Tibial nerve (tissue), 4 donors: ENCODE measurements at regions not wholly inside any gene's neighbourhood (a gene's known extent, or its start where the extent isn't known, plus 50 kb on each side); places are given as distances from the start of the nearest gene placed in this dataset.

Experiments
- DNase-seq, 2 donors: peaks; one replicate each; pipeline ENCODE4 v3.0.0-alpha.2; 2019; ENCODE audit warnings: low spot score in 2 of 2
- H3K27ac ChIP-seq, 4 donors: fragments of 200-600 bp; sonication (generic) in 3 of 4; one replicate each; pipeline ENCODE4 v1.5.1; 2017 to 2019; ENCODE audit warnings: mild to moderate bottlenecking in 1 of 4
- H3K27me3 ChIP-seq, 2 donors: fragments of 200-600 bp; sonication (generic) in 1 of 2; one replicate each; pipeline versions ENCODE4 v1.5.1 to v1.6.0; 2017 to 2019
- H3K36me3 ChIP-seq, 3 donors: fragments of 200-600 bp; sonication (generic); one replicate each; pipeline ENCODE4 v1.5.1; 2018 to 2019
- H3K4me1 ChIP-seq, 4 donors: fragments of 200-600 bp; sonication (generic) in 3 of 4; one replicate each; pipeline ENCODE4 v1.5.1; 2017 to 2019
- H3K4me3 ChIP-seq, 4 donors: fragments of 200-600 bp; sonication (generic) in 3 of 4; one replicate each; pipeline ENCODE4 v1.5.1; 2017 to 2019; ENCODE audit warnings: mild to moderate bottlenecking in 1 of 4, moderate library complexity in 1 of 4
- H3K9me3 ChIP-seq, 4 donors: fragments of 200-600 bp; sonication (generic) in 3 of 4; one replicate each; pipeline ENCODE4 v1.5.1; 2017 to 2019
- EP300 ChIP-seq, 2 donors: sonication (generic); formaldehyde crosslinking; IDR thresholded peaks; one replicate each; pipeline ENCODE4 v1.6.1; 2017; ENCODE audit warnings: antibody characterized with exemption in 2 of 2, mild to moderate bottlenecking in 1 of 2
- POLR2A ChIP-seq, 2 donors: fragments of 450-650 bp; IDR thresholded peaks; one replicate each; pipeline ENCODE4 v1.6.1; 2017; ENCODE audit warnings: antibody characterized with exemption in 2 of 2, mild to moderate bottlenecking in 2 of 2, moderate library complexity in 2 of 2
- WGBS, 2 donors: methylation state at CpG; one replicate each; pipeline ENCODE4 v1.1.5; 2018; 5-methylcytosine and 5-hydroxymethylcytosine counted together
- TF ChIP-seq, protein P1 (sequence below), 5 experiments: fragments of 200-600 bp in 3 of 5; fragments of 450-650 bp in 2 of 5; sonication (generic) in 3 of 5; IDR thresholded peaks; one replicate each; pipeline ENCODE4 v1.5.1; 2016 to 2019; ENCODE audit warnings: antibody characterized with exemption in 5 of 5, mild to moderate bottlenecking in 3 of 5, moderate library complexity in 2 of 5

DNA sequence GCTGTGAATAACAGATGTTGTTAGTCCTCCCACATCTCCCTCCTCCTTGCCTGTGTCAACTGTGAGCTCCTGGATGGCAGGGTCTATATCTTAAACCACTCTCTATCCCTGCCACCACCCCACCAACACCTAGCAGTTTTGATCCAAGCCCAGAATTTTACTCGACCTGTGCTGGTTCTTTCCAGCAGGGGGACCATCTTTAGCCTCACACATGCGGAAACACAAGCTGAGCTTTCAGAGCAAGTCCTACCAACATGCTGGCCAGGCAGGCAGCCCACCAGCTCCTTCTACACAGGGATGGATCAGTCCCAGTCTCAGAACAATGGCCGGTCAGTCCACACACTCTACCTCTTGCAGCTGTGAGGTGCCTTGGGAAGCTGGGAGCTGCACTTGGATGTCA is 231.5 kb downstream of the NXPE2 start:
- Histone ChIP-seq H3K27ac (no peak overlapping the region), H3K4me3 (no peak overlapping the region), H3K9me3 (peaks cover 0 to 16% (median 0%) of the 10 kb centered on the region in 4 donors), H3K36me3 (no peaks in the 10 kb centered on the region), H3K4me1 (no peaks in the 10 kb centered on the region), H3K27me3 (no peaks in the 10 kb centered on the region)
- 59 to 60% methylated on average over 3 of the region's 3 CpGs for WGBS, 2 donors
- TF ChIP-seq EP300 (IDR thresholded peaks at IDR 0.05) = no peak
- TF ChIP-seq, protein P1, sequence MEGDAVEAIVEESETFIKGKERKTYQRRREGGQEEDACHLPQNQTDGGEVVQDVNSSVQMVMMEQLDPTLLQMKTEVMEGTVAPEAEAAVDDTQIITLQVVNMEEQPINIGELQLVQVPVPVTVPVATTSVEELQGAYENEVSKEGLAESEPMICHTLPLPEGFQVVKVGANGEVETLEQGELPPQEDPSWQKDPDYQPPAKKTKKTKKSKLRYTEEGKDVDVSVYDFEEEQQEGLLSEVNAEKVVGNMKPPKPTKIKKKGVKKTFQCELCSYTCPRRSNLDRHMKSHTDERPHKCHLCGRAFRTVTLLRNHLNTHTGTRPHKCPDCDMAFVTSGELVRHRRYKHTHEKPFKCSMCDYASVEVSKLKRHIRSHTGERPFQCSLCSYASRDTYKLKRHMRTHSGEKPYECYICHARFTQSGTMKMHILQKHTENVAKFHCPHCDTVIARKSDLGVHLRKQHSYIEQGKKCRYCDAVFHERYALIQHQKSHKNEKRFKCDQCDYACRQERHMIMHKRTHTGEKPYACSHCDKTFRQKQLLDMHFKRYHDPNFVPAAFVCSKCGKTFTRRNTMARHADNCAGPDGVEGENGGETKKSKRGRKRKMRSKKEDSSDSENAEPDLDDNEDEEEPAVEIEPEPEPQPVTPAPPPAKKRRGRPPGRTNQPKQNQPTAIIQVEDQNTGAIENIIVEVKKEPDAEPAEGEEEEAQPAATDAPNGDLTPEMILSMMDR (IDR thresholded peaks at IDR 0.05) = no peak
- no peak for TF ChIP-seq POLR2A (IDR thresholded peaks at IDR 0.05)
- DNase-seq = no peak

DNA sequence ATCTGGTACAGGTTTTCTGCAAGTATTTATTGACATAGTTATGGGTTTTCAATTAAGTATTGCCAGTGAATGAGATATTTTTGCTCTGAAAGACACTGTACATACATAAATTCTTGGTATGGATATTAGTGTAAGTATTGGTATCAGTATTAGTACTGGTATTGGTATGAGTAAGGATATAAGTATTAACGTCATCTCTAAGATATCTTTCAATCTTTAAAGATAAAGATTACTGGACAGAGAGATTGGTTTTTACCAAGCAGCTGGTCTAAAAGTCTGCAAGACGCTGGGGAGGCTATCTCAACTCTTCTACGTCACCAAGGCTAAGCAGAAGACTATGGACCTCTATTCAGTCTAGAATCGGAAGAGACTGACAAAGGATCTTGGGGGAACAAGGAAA is 234.5 kb downstream of the NXPE2 start:
- WGBS, 2 donors = 88 to 89% methylated on average over 4 of the region's 4 CpGs
- no peaks in the 10 kb centered on the region for H3K36me3 ChIP-seq

DNA sequence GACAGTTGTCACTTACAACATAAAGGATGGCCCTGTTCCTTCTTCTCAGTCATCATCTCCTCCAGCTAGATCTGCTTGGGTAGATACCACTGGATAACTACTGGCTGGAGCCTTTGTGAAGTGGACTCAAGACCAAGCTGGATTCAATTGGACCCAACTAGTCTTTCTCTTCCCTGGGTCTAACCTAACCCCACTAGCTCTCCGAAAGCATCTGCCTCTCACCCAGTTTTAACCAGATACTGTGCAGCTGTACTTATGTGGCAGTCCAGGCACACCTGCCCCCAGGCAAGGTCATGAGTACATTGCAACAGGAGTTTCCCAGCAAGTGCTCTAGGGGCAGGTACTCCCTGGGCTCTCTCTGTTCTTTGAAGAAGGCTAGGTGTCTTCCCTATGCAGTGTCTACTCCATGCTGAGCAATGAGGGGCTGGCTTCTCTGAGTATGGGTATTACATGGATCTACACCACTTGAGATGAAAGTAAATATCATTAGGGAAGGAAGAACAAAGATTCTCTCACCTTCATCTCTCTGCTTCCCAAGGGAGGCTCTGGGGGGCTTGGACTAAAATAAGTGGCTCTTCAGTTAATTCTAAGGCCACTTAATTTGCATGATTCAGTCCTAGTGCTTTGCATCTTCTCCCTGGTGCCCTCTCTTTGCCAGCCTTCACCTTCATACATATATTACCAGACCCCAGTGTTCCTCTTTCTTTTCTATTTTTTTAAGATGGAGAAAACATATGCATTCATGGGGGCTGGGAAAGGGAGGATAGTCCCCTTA is 236.1 kb downstream of the NXPE2 start:
- H3K9me3 ChIP-seq = no peaks in the 10 kb centered on the region
- TF ChIP-seq, protein P1 (IDR thresholded peaks at IDR 0.05) = no peak
- no peak for TF ChIP-seq POLR2A (IDR thresholded peaks at IDR 0.05)
- TF ChIP-seq EP300 (IDR thresholded peaks at IDR 0.05) = no peak
- no peaks in the 10 kb centered on the region for H3K27me3 ChIP-seq
- DNase-seq = no peak
- H3K4me3 ChIP-seq = no peak overlapping the region
- no peaks in the 10 kb centered on the region for H3K4me1 ChIP-seq
- H3K36me3 ChIP-seq = no peaks in the 10 kb centered on the region
- H3K27ac ChIP-seq = no peak overlapping the region
- WGBS, 2 donors = 96 to 100% methylated on average over 1 of the region's 1 CpG

More for the DNA sequence above, 234.5 kb downstream of the NXPE2 start:
- peaks cover 0 to 4% (median 0%) of the 10 kb centered on the region in 4 donors for H3K9me3 ChIP-seq
- no peaks in the 10 kb centered on the region for H3K27me3 ChIP-seq
- no peak overlapping the region for H3K27ac ChIP-seq
- TF ChIP-seq, protein P1 (IDR thresholded peaks at IDR 0.05) = no peak
- TF ChIP-seq EP300 (IDR thresholded peaks at IDR 0.05) (no peak), POLR2A (IDR thresholded peaks at IDR 0.05) (no peak)
- no peak overlapping the region for H3K4me3 ChIP-seq
- H3K4me1 ChIP-seq = no peaks in the 10 kb centered on the region
- no peak for DNase-seq

DNA sequence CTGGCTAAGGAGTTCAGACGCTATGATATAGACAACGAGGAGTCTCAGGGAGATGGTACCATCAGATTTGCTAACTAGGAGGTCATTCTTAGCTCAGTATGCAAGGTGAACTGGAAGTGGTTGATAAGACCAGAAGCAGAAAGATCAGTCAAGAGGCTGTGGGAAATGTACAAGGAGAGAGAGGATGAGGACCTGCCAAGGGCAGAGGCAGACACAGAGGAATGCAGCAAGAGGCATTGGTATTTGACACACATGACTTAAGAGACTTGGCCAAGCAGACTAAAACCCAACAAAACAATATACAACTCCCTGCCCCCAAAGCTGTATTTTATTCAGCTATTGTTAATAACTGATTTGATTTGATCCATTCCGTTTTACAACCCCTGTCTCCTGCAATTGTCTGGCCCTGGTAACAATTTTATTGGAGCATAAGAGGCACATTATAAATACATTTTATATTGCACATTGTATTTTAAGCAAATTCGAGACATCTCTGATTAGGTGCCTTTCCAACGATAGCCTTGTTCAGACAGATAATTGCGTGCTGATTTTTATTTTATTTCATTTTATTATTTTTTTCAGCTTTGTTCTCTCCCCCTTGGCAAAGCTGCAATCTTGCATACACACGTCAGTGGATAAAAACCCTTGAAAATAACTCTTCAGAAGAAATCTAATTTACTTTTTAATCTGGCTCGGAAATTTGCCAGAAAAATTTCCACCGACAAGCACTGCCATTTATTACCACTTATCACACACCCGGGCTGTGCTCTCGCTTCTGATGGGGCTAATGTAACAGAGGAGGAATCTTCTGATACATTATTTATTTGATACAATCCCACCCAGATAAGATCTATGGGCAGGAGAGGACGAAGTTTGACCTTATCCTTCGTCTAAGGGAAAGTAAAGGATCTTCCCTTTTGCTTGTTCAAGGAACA is 237.8 kb downstream of the NXPE2 start:
- Histone ChIP-seq H3K9me3 (no peaks in the 10 kb centered on the region), H3K4me3 (no peak overlapping the region), H3K36me3 (no peaks in the 10 kb centered on the region), H3K27me3 (no peaks in the 10 kb centered on the region), H3K4me1 (no peaks in the 10 kb centered on the region), H3K27ac (no peak overlapping the region)
- TF ChIP-seq POLR2A (IDR thresholded peaks at IDR 0.05) = no peak
- no peak for TF ChIP-seq EP300 (IDR thresholded peaks at IDR 0.05)
- TF ChIP-seq, protein P1 (IDR thresholded peaks at IDR 0.05) = no peak
- DNase-seq = no peak
- 84 to 87% methylated on average over 13 of the region's 13 CpGs for WGBS, 2 donors

DNA sequence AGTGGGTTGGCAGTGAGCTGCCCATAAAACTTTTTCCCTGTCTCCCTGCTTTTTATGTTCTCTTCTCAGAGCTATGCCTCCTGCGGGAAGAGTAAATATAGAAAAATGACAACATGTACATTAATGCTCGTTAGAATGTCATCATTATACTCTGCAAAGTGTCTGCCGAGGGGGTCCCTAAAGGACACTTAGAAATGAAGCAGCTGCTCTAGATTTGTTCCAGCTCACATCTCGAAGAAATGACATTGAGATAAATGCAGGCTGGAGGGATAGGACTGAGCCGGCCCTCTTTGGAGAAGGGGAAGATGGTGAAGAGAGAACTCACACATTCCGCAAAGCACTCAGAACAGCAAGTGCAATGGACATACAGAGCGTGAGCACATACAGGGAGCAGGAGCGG is 240.0 kb downstream of the NXPE2 start:
- TF ChIP-seq POLR2A (IDR thresholded peaks at IDR 0.05) (no peak), EP300 (IDR thresholded peaks at IDR 0.05) (no peak)
- TF ChIP-seq, protein P1 (IDR thresholded peaks at IDR 0.05) = no peak
- Histone ChIP-seq H3K9me3 (no peaks in the 10 kb centered on the region), H3K4me3 (no peak overlapping the region), H3K27ac (no peak overlapping the region), H3K4me1 (no peaks in the 10 kb centered on the region), H3K36me3 (no peaks in the 10 kb centered on the region), H3K27me3 (no peaks in the 10 kb centered on the region)
- DNase-seq = no peak
- WGBS, 2 donors = 65 to 74% methylated on average over 8 of the region's 8 CpGs
